ENCODE measurements at regions not wholly inside any gene's neighbourhood (a gene's known extent, or its start where the extent isn't known, plus 50 kb on each side); places are given as distances from the start of the nearest gene placed in this dataset.
"Not testable (repeated sequence)": the region's sequence is repeated elsewhere in the genome, so short reads cannot be mapped to it uniquely, and the experiment has no call there.

DNA sequence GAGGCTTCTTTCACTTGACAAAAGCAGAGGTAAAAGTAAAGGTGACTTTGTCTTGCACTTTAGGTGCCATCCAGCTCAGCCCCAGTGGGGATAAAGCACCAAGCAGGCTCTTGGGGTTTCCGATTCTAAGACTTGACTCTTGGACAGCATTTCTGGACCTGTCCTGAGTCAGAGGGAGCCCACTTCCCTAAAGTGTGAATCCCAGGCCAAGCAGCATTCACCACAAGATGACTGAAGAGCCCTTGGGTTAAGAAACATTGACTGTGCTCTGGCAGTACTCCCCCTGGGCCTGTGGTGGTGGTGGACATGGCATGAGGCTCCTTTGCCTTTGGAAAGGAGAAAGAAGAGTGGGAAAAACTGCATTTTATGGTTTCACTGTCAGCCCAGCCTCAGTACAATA is 638.0 kb upstream of the VRK2 start:
- no peak overlapping the region for H3K27ac Mint-ChIP-seq
- no peak for DNase-seq
- H3K4me3 Mint-ChIP-seq = no peak overlapping the region
- H3K27me3 Mint-ChIP-seq = no peaks in the 10 kb centered on the region
- POLR2A ChIA-PET = no interaction called here
- H3K9me3 Mint-ChIP-seq = peaks cover 23% of the 10 kb centered on the region
- TF ChIP-seq, protein P1, sequence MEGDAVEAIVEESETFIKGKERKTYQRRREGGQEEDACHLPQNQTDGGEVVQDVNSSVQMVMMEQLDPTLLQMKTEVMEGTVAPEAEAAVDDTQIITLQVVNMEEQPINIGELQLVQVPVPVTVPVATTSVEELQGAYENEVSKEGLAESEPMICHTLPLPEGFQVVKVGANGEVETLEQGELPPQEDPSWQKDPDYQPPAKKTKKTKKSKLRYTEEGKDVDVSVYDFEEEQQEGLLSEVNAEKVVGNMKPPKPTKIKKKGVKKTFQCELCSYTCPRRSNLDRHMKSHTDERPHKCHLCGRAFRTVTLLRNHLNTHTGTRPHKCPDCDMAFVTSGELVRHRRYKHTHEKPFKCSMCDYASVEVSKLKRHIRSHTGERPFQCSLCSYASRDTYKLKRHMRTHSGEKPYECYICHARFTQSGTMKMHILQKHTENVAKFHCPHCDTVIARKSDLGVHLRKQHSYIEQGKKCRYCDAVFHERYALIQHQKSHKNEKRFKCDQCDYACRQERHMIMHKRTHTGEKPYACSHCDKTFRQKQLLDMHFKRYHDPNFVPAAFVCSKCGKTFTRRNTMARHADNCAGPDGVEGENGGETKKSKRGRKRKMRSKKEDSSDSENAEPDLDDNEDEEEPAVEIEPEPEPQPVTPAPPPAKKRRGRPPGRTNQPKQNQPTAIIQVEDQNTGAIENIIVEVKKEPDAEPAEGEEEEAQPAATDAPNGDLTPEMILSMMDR (IDR thresholded peaks at IDR 0.05) = no peak
- no peaks in the 10 kb centered on the region for H3K36me3 Mint-ChIP-seq (ENCODE audit: low read depth)
- intact Hi-C loops (cut with micrococcal nuclease) = no loop called here
- ATAC-seq (ENCODE audit: low read depth) = no peak
- H3K4me1 Mint-ChIP-seq = no peaks in the 10 kb centered on the region
- CTCF ChIA-PET = no interaction called here

DNA sequence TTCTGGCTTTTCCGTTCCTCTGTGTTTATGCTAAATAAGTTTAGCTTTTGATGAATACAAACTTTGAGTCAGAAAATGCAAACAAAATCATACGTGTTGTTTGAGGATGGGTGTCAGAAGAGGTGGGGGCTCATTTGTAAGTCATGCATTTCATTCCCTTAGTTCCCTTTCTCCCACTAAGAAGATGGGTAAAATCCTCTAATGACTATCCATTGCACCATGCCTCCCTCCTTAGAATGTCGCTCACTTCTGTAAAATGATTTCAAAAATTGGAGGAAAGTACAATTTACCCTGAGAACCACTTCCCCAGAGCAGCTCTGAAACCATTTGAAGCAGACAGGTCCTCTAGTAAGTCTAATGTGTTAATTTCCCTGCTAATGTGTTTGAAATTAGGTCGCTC is 629.6 kb upstream of the VRK2 start:
- TF ChIP-seq, protein P1 (IDR thresholded peaks at IDR 0.05) = no peak
- Mint-ChIP-seq H3K36me3 (ENCODE audit: low read depth) (no peaks in the 10 kb centered on the region), H3K4me1 (no peaks in the 10 kb centered on the region), H3K27me3 (no peaks in the 10 kb centered on the region), H3K9me3 (peaks cover 18% of the 10 kb centered on the region), H3K4me3 (no peak overlapping the region), H3K27ac (no peak overlapping the region)
- intact Hi-C loops (cut with micrococcal nuclease) = no loop called here
- ATAC-seq (ENCODE audit: low read depth) = no peak
- ChIA-PET POLR2A (no interaction called here), CTCF (no interaction called here)
- DNase-seq = no peak

DNA sequence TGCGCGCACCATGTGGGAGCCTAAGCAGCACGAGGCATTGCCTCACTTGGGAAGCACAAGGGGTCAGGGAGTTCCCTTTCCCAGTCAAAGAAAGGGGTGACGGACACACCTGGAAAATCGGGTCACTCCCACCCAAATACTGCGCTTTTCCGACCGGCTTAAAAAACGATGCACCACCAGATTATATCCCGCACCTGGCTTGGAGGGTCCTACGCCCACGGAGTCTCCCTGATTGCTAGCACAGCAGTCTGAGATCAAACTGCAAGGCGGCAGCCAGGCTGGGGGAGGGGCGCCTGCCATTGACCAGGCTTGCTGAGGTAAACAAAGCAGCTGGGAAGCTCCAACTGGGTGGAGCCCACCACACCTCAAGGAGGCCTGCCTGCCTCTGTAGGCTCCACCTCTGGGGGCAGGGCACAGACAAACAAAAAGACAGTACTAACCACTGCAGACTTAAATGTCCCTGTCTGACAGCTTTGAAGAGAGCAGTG is 627.7 kb upstream of the VRK2 start:
- H3K36me3 Mint-ChIP-seq (ENCODE audit: low read depth); POLR2A ChIA-PET; DNase-seq; H3K4me3 Mint-ChIP-seq; ATAC-seq (ENCODE audit: low read depth); H3K4me1 Mint-ChIP-seq; CTCF ChIA-PET; H3K27ac Mint-ChIP-seq; intact Hi-C loops (cut with micrococcal nuclease); H3K9me3 Mint-ChIP-seq; H3K27me3 Mint-ChIP-seq: not testable (repeated sequence)

DNA sequence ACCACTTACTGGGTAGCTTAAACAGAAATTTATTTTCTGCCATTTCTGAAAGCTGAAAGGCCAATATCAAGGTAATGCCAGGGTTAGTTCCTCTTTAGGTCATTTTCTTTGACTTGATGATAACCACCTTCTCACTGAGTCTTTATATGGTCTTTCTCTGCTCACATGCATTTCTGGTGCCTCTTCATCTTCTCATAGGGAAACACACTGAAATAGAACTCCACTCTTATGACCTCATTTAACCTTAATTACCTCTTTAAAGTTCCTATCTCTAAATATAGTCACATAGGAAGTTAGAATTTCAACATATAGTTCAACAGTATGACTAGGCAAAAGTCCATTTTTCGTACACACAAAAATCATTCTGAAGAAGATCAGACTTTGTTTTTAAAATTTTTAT is 616.8 kb upstream of the VRK2 start:
- ATAC-seq (ENCODE audit: low read depth) (no peak), DNase-seq (no peak)
- Mint-ChIP-seq H3K27ac (no peak overlapping the region), H3K36me3 (ENCODE audit: low read depth) (no peaks in the 10 kb centered on the region), H3K27me3 (no peaks in the 10 kb centered on the region), H3K4me3 (no peak overlapping the region), H3K9me3 (peaks cover 2% of the 10 kb centered on the region), H3K4me1 (no peaks in the 10 kb centered on the region)
- intact Hi-C loops (cut with micrococcal nuclease) = no loop called here
- TF ChIP-seq, protein P1 (IDR thresholded peaks at IDR 0.05) = no peak
- CTCF ChIA-PET = no interaction called here
- POLR2A ChIA-PET = no interaction called here

DNA sequence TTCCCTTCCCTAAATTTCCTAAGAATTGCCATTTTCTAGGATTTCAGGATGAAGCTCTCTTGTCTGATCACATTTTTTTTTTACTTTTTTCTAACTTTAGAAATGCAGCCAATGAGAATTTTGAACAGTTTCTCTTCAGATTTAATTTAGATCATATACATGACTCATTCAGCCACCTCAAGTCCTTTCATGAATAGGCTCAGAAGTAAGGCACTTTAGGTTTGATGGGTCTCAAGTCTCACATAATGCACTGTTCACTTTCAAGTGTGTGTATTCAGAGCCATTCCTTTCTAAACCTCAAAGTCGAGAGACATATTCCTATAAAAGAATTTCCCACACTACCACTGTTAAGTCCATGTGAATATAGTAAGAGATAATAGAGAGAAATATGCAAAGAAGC is 614.1 kb upstream of the VRK2 start:
- ChIA-PET CTCF (no interaction called here), POLR2A (no interaction called here)
- no peak for ATAC-seq (ENCODE audit: low read depth)
- TF ChIP-seq, protein P1 (IDR thresholded peaks at IDR 0.05) = no peak
- peaks cover 2% of the 10 kb centered on the region for H3K9me3 Mint-ChIP-seq
- no peaks in the 10 kb centered on the region for H3K27me3 Mint-ChIP-seq
- no peaks in the 10 kb centered on the region for H3K36me3 Mint-ChIP-seq (ENCODE audit: low read depth)
- H3K27ac Mint-ChIP-seq = no peak overlapping the region
- no peak for DNase-seq
- H3K4me3 Mint-ChIP-seq = no peak overlapping the region
- intact Hi-C loops (cut with micrococcal nuclease) = no loop called here
- H3K4me1 Mint-ChIP-seq = no peaks in the 10 kb centered on the region

DNA sequence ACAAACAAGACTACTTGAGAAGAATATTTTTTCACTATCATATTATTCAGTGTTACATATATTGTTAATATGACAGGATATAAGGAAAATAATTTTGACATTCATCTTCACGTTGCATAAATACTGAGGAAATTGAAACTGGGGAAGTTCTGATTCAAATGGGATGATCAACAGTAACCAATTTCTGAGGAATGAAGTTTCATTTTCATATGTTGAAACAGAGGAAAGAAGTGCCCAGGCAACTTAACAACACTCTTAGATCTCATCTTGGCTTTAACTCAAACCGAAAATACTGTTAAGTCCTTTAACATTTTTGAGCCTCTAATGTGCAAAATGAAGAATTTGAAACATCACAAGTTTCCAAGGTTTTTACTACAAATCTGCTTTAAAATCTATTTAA is 612.2 kb upstream of the VRK2 start:
- Mint-ChIP-seq H3K9me3 (peaks cover 2% of the 10 kb centered on the region), H3K4me1 (no peaks in the 10 kb centered on the region), H3K4me3 (no peak overlapping the region), H3K27ac (no peak overlapping the region), H3K36me3 (ENCODE audit: low read depth) (no peaks in the 10 kb centered on the region), H3K27me3 (no peaks in the 10 kb centered on the region)
- DNase-seq = no peak
- TF ChIP-seq, protein P1 (IDR thresholded peaks at IDR 0.05) = no peak
- no peak for ATAC-seq (ENCODE audit: low read depth)
- ChIA-PET POLR2A (no interaction called here), CTCF (no interaction called here)
- intact Hi-C loops (cut with micrococcal nuclease) = no loop called here

Data from activated B cell treated with CpG ODN at 0.5 μM for 24 hours (primary cell).